ENCODE measurements at regions not wholly inside any gene's neighbourhood (a gene's known extent, or its start where the extent isn't known, plus 50 kb on each side); places are given as distances from the start of the nearest gene placed in this dataset.

- Histone ChIP-seq H3K4me1 (ENCODE audit: insufficient read depth, low read length, poor library complexity, severe bottlenecking) (no peaks in the 10 kb centered on the region), H3K9me3 (ENCODE audit: insufficient read depth, low read depth, low read length) (no peaks in the 10 kb centered on the region)
- TF ChIP-seq EZH2phosphoT487 (IDR thresholded peaks at IDR 0.05; ENCODE audit: borderline replicate concordance) = no peak
- TF ChIP-seq, protein P1, sequence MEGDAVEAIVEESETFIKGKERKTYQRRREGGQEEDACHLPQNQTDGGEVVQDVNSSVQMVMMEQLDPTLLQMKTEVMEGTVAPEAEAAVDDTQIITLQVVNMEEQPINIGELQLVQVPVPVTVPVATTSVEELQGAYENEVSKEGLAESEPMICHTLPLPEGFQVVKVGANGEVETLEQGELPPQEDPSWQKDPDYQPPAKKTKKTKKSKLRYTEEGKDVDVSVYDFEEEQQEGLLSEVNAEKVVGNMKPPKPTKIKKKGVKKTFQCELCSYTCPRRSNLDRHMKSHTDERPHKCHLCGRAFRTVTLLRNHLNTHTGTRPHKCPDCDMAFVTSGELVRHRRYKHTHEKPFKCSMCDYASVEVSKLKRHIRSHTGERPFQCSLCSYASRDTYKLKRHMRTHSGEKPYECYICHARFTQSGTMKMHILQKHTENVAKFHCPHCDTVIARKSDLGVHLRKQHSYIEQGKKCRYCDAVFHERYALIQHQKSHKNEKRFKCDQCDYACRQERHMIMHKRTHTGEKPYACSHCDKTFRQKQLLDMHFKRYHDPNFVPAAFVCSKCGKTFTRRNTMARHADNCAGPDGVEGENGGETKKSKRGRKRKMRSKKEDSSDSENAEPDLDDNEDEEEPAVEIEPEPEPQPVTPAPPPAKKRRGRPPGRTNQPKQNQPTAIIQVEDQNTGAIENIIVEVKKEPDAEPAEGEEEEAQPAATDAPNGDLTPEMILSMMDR (conservative IDR thresholded peaks at IDR 0.05; ENCODE audit: low read length) = no peak
Measured at GRCh38 chr15:98417346-98417745, 231.0 kb upstream of the IGF1R start.

GRCh38 chr15:98418122-98418521 is 230.2 kb upstream of the IGF1R start:
- no peak for TF ChIP-seq EZH2phosphoT487 (IDR thresholded peaks at IDR 0.05; ENCODE audit: borderline replicate concordance)
- TF ChIP-seq, protein P1 (conservative IDR thresholded peaks at IDR 0.05; ENCODE audit: low read length) = no peak
- Histone ChIP-seq H4K20me1 (ENCODE audit: insufficient read depth, low read length, poor library complexity, severe bottlenecking) (no peaks in the 10 kb centered on the region), H3F3A (ENCODE audit: low read depth) (no peaks in the 10 kb centered on the region), H3K9me2 (replicated peaks; ENCODE audit: low read depth, low read length) (no peaks in the 10 kb centered on the region), H3K4me1 (ENCODE audit: insufficient read depth, low read length, poor library complexity, severe bottlenecking) (no peaks in the 10 kb centered on the region), H3K4me2 (ENCODE audit: low read depth, low read length, poor library complexity, severe bottlenecking) (no peak overlapping the region), H3K4me3 (ENCODE audit: low read length, poor library complexity, severe bottlenecking) (no peak overlapping the region), H2AFZ (ENCODE audit: low read length) (no peak overlapping the region), H3K9ac (ENCODE audit: low read depth, low read length, poor library complexity, severe bottlenecking) (no peak overlapping the region), H3K36me3 (ENCODE audit: insufficient read depth, low read length) (no peaks in the 10 kb centered on the region), H3K9me3 (ENCODE audit: insufficient read depth, low read depth, low read length) (no peaks in the 10 kb centered on the region), H3K79me2 (ENCODE audit: insufficient read depth, low read length) (no peaks in the 10 kb centered on the region), H3K27me3 (ENCODE audit: insufficient read depth, low read length, poor library complexity, severe bottlenecking) (no peaks in the 10 kb centered on the region)

More at GRCh38 chr15:98417346-98417745, 231.0 kb upstream of the IGF1R start:
- H3K79me2 ChIP-seq (ENCODE audit: insufficient read depth, low read length) = no peaks in the 10 kb centered on the region
- no peak overlapping the region for H3K9ac ChIP-seq (ENCODE audit: low read depth, low read length, poor library complexity, severe bottlenecking)
- H3K9me2 ChIP-seq (replicated peaks; ENCODE audit: low read depth, low read length) = no peaks in the 10 kb centered on the region
- no peak overlapping the region for H2AFZ ChIP-seq (ENCODE audit: low read length)
- H4K20me1 ChIP-seq (ENCODE audit: insufficient read depth, low read length, poor library complexity, severe bottlenecking) = no peaks in the 10 kb centered on the region
- no peaks in the 10 kb centered on the region for H3K36me3 ChIP-seq (ENCODE audit: insufficient read depth, low read length)
- no peak overlapping the region for H3K4me2 ChIP-seq (ENCODE audit: low read depth, low read length, poor library complexity, severe bottlenecking)
- no peaks in the 10 kb centered on the region for H3K27me3 ChIP-seq (ENCODE audit: insufficient read depth, low read length, poor library complexity, severe bottlenecking)
- no peaks in the 10 kb centered on the region for H3F3A ChIP-seq (ENCODE audit: low read depth)
- no peak overlapping the region for H3K4me3 ChIP-seq (ENCODE audit: low read length, poor library complexity, severe bottlenecking)

GRCh38 chr15:98419173-98419780 is 229.1 kb upstream of the IGF1R start:
- no peak overlapping the region for H3K4me2 ChIP-seq (ENCODE audit: low read depth, low read length, poor library complexity, severe bottlenecking)
- H3F3A ChIP-seq (ENCODE audit: low read depth) = no peaks in the 10 kb centered on the region
- no peaks in the 10 kb centered on the region for H3K9me2 ChIP-seq (replicated peaks; ENCODE audit: low read depth, low read length)
- no peaks in the 10 kb centered on the region for H3K79me2 ChIP-seq (ENCODE audit: insufficient read depth, low read length)
- H3K9ac ChIP-seq (ENCODE audit: low read depth, low read length, poor library complexity, severe bottlenecking) = no peak overlapping the region
- no peak overlapping the region for H3K4me3 ChIP-seq (ENCODE audit: low read length, poor library complexity, severe bottlenecking)
- no peaks in the 10 kb centered on the region for H4K20me1 ChIP-seq (ENCODE audit: insufficient read depth, low read length, poor library complexity, severe bottlenecking)
- no peak overlapping the region for H2AFZ ChIP-seq (ENCODE audit: low read length)
- H3K36me3 ChIP-seq (ENCODE audit: insufficient read depth, low read length) = no peaks in the 10 kb centered on the region
- TF ChIP-seq, protein P1 (conservative IDR thresholded peaks at IDR 0.05; ENCODE audit: low read length) = no peak
- TF ChIP-seq EZH2phosphoT487 (IDR thresholded peaks at IDR 0.05; ENCODE audit: borderline replicate concordance) = no peak
- no peaks in the 10 kb centered on the region for H3K9me3 ChIP-seq (ENCODE audit: insufficient read depth, low read depth, low read length)
- no peaks in the 10 kb centered on the region for H3K27me3 ChIP-seq (ENCODE audit: insufficient read depth, low read length, poor library complexity, severe bottlenecking)
- H3K4me1 ChIP-seq (ENCODE audit: insufficient read depth, low read length, poor library complexity, severe bottlenecking) = no peaks in the 10 kb centered on the region

Measured in Loucy (cell line).